NAMALWA (cell line): ENCODE measurements at regions not wholly inside any gene's neighbourhood (a gene's known extent, or its start where the extent isn't known, plus 50 kb on each side); places are given as distances from the start of the nearest gene placed in this dataset.
"Not testable (repeated sequence)": the region's sequence is repeated elsewhere in the genome, so short reads cannot be mapped to it uniquely, and the experiment has no call there.

Experiments used
- DNase-seq: peaks from one replicate; pipeline ENCODE4 v3.0.0-alpha.2; 2015; ENCODE audit warnings: low spot score

GRCh38 chr18:43341014-43341413, 63.7 kb upstream of the SYT4 start:
- no peak for DNase-seq

GRCh38 chr18:43350176-43350575, 72.9 kb upstream of the SYT4 start:
- DNase-seq: no peak

- DNase-seq: no peak
These were observed 87.2 kb upstream of the SYT4 start for GRCh38 chr18:43364535-43364934.

GRCh38 chr18:43367895-43368294, 90.6 kb upstream of the SYT4 start:
- no peak for DNase-seq

GRCh38 chr18:43369311-43369710, 92.0 kb upstream of the SYT4 start:
- not testable (repeated sequence) for DNase-seq

GRCh38 chr18:43372773-43373172, 95.5 kb upstream of the SYT4 start:
- DNase-seq: no peak

- no peak for DNase-seq
These were observed 102.9 kb upstream of the SYT4 start for GRCh38 chr18:43380104-43380672.

GRCh38 chr18:43382641-43383403, 105.5 kb upstream of the SYT4 start:
- no peak for DNase-seq

GRCh38 chr18:43389163-43389562, 111.9 kb upstream of the SYT4 start:
- no peak for DNase-seq

- no peak for DNase-seq
These were observed 114.9 kb upstream of the SYT4 start for GRCh38 chr18:43392168-43392567.

- no peak for DNase-seq
These were observed 115.9 kb upstream of the SYT4 start for GRCh38 chr18:43393174-43393573.

- peak; percentile 44 for DNase-seq
These were observed 119.0 kb upstream of the SYT4 start for GRCh38 chr18:43396266-43396665.

- no peak for DNase-seq
These were observed 121.3 kb upstream of the SYT4 start for GRCh38 chr18:43398601-43399000.

GRCh38 chr18:43405097-43405496, 127.8 kb upstream of the SYT4 start:
- DNase-seq: no peak

- no peak for DNase-seq
These were observed 136.7 kb upstream of the SYT4 start for GRCh38 chr18:43414006-43414405.

GRCh38 chr18:43420091-43420490, 142.8 kb upstream of the SYT4 start:
- DNase-seq: no peak

- peak; percentile 20 for DNase-seq
These were observed 143.7 kb upstream of the SYT4 start for GRCh38 chr18:43420950-43421349.

GRCh38 chr18:43422518-43422917, 145.2 kb upstream of the SYT4 start:
- DNase-seq: peak; percentile 4

- no peak for DNase-seq
These were observed 158.6 kb upstream of the SYT4 start for GRCh38 chr18:43435851-43436250.

GRCh38 chr18:43442131-43442530, 164.8 kb upstream of the SYT4 start:
- no peak for DNase-seq

- no peak for DNase-seq
These were observed 165.3 kb upstream of the SYT4 start for GRCh38 chr18:43442571-43442970.

GRCh38 chr18:43465483-43465882, 188.2 kb upstream of the SYT4 start:
- DNase-seq: no peak

GRCh38 chr18:43471873-43472272, 194.6 kb upstream of the SYT4 start:
- no peak for DNase-seq

GRCh38 chr18:43481069-43481468, 203.8 kb upstream of the SYT4 start:
- DNase-seq: no peak
